Erythroblast (primary cell): ENCODE measurements at regions not wholly inside any gene's neighbourhood (a gene's known extent, or its start where the extent isn't known, plus 50 kb on each side); places are given as distances from the start of the nearest gene placed in this dataset.

Source experiments
- DNase-seq, 2 experiments: peaks; one replicate each; lab custom pipeline; 2025; lab: John Stamatoyannopoulos, UW
- GATA1 ChIP-seq: IDR thresholded peaks from 2 replicates; pipeline ENCODE4 v1.6.1; 2011; ENCODE audit warnings: low read depth, mild to moderate bottlenecking, control low read depth, low read length, moderate library complexity
- POLR2A ChIP-seq: IDR thresholded peaks from 2 replicates; pipeline ENCODE4 v1.6.1; 2011; ENCODE audit warnings: mild to moderate bottlenecking, low read length

DNA sequence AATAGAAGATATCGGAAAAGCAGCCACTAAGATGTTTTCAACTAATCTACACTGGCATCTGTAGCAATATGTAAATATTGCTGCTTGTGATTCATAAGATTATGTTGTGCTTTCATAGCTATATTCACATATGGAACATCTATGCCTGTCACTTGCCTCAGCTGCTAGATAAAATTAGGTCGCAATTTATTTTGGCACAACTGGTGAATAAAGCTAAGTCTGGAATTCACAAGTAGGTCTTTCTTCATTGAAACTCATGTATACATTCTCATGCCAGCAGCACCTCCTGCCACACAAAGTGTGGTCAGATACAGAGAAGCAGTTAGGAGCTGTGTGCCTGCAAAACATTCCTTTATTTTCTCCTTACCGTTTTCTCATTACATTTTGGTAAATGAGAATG lies 543.3 kb upstream of the CHORDC1 start:
- DNase-seq = no peak
- TF ChIP-seq POLR2A (no peak), GATA1 (no peak)

DNA sequence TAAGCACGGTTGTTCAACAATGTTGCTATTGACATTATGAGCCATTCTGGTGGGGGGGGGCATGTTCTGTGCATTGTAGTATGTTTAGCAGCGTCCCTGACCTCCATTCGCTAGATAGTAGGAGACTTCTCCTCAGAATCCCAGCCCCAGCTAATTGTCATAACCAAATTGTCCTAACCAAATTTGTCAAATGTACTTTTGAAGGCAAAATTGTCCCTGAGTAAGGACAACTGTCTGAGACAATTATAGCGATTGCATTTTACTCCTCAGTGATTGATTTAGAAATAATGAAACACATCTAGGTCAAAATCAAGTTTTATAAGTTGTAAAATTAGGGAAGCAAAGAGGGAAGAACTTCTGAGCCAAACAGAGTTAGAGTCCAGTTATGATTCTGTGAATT lies 541.8 kb upstream of the CHORDC1 start:
- DNase-seq = no peak
- TF ChIP-seq POLR2A (no peak), GATA1 (no peak)

DNA sequence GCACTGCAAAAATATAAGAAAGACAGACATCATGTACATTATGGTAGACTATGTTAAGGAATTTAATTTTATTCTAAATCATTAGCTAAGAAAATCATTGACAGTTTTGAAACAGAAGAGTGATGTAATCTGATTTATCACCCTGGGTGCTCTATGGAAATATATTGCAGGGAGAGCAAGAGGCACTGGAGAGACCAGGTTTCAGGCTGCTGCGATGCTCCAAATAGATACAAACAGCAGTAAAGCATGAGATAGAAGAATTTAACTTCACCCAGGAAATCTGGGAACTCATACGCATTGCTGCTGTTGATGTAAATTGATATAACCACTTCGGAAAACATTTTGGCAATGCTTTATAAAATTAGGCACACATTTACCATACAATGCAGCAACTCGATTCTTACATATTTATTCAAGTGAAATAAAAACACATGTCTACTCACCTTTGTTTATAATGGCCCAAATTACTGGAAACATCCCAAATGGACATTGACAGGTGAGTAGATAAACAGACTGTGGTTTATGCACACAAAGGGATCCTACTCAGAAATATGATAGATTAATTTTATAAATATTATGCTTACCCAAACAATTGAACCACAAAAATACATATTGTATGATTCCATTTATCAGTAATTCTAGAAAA lies 535.1 kb upstream of the CHORDC1 start:
- TF ChIP-seq GATA1 (no peak), POLR2A (no peak)
- DNase-seq = no peak

DNA sequence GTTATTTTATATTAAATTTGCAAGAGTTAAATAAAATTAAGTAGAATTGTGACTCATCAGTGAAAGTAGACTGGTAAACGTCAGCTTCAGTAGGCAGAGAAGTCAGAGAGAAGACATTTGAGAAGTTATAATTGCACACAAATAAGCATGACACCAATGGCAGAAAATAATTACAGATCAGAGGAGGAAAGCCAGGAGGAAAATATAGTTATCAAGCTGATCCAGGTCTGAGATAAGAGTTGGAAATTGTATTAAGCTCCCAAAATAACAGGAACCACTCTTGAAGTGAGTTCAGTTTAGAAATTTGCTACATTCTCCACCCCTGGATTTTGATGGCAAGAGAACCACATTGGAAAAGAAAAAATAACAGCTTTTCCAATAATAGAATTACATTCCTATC lies 533.8 kb upstream of the CHORDC1 start:
- TF ChIP-seq GATA1 = no peak
- no peak for TF ChIP-seq POLR2A
- no peak for DNase-seq

DNA sequence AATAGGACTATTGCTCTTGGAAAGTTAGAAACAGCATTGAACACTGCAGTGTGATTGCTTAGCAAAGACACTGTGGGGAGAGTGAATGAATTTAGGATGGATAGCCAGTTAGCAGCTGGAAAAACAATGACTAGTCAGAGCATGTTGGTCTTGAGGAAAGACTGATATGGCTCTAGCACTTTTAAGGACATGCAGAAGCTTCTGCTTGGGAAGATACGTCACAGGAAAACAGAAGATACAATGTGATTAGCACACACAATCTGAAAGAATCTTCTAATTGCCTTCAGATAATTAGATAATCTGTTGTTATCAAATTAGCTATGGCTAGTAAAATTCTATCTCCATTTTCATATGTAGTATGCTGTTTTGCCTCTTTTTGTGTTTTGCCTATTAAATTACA lies 530.7 kb upstream of the CHORDC1 start:
- DNase-seq = no peak
- TF ChIP-seq GATA1 = no peak
- no peak for TF ChIP-seq POLR2A

DNA sequence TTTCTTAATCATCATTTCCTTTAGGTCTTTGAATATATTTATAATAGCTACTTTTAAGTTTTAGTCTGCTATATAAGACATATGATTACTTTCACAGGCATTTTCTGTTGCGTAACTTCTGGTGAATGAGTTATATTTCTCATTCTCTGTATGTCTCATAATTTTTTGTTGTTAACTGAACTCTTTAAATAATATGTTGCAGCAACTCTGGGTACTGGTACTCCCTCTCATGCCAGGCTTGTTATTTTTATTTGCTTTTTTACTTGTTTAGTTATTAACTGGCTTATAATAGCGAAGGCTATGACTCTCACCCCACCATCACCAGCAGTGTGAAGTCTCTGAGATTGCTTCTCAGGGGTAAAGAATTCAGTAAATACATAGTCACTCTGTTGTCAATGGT lies 524.2 kb upstream of the CHORDC1 start:
- TF ChIP-seq GATA1 = no peak
- TF ChIP-seq POLR2A = no peak
- no peak for DNase-seq

DNA sequence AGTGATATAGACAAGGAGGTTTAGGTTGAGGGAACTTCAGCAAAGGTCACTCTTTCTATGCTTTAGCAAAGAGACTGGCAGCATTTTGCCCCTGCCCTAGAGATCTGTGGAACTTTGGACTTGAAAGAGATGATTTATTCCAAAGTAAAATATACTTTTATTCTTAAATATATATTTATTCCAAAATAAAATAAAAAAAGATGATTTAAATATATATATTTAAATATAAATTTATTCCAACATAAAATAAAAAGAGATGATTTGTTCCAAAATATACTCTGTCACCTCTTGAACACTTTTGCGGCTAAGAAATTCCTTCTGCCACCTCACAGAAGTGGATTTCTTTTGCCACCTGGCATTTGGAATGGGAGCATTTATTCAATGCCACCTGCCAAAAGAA lies 521.3 kb upstream of the CHORDC1 start:
- no peak for DNase-seq
- TF ChIP-seq GATA1 (no peak), POLR2A (no peak)

DNA sequence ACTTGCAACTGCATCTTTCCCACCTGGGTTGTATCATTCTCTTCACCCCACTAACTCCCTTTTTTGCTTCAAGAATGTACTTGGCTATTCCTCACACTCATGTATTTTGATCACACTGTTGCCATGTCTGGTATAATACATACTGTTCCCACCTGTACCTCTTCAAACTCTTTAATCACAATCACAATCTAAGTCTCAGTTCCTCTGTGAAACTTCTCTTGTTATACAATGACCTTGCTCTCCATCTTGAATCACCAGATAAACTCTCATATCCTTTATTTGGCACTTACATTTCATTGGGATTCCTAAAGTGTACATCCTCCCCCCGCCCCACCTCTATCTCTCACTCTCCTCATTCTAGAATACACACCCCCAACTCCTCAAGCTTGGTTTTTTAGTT lies 516.0 kb upstream of the CHORDC1 start:
- no peak for DNase-seq
- TF ChIP-seq GATA1 = no peak
- TF ChIP-seq POLR2A = no peak

DNA sequence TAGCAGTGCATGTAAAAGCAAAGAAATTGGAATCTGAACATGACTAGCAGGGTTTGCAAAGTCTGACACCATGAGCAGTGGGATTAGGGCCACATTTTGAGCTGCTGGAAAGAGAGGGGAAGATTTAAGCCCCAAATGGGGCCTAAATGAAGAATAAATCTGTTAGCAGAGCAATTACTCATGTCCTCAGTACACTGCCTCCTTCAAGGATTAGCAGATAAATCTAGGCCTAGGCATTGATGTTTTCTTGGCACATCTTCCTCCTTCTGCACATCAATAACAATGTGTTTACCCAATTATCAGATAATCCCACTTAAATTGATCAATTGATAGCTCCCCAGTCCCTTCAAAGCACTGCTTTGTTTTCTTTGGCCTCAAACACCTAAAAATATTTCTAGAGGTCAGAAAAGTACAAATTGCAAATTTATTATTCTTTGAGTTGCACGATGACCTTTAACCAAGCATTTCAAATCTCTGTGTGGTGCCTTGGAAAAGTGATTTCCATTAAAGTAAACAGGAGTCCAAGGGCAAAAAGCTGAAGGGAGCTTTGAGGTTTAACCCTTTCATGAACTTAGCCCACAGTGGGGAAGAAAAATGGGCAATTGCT lies 514.7 kb upstream of the CHORDC1 start:
- TF ChIP-seq GATA1 (no peak), POLR2A (no peak)
- DNase-seq = no peak

DNA sequence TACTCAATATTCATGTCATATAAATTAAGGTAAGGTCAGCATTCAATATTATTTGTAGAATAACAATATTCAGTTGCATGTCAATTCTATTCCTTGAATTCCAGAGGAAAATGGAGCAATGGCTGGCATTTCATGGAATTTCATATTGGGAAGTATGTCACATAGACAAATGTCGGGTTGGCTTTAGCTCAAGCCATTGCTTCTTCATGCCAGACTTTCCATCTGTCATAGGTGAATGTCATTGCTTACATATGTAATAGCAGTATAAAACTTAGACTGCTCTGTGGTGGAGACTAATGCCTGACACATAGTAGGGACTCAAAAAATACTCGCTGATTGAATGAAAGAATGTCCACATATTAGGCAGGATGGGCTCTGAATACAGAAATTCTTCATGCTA lies 509.6 kb upstream of the CHORDC1 start:
- no peak for TF ChIP-seq GATA1
- TF ChIP-seq POLR2A = no peak
- no peak for DNase-seq

DNA sequence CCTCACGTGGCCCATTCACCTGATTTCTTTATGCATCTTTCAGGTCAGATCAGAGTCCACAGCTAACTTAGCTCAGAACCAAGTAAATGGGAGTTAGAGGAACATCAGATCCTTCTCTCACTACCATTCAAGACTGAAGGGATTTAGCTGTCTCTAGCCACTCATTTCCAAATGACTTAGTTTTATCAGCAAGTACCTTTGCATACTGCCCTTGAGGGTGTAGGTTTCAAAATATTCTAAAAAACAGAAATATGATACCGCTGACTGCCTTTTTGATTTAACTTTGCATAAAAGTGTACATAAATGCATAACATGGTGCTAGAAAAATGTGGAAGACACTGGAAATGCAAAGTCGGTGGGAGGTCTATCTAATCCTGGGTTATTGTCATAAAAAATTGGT lies 500.6 kb upstream of the CHORDC1 start:
- no peak for DNase-seq
- no peak for TF ChIP-seq GATA1
- TF ChIP-seq POLR2A = no peak

DNA sequence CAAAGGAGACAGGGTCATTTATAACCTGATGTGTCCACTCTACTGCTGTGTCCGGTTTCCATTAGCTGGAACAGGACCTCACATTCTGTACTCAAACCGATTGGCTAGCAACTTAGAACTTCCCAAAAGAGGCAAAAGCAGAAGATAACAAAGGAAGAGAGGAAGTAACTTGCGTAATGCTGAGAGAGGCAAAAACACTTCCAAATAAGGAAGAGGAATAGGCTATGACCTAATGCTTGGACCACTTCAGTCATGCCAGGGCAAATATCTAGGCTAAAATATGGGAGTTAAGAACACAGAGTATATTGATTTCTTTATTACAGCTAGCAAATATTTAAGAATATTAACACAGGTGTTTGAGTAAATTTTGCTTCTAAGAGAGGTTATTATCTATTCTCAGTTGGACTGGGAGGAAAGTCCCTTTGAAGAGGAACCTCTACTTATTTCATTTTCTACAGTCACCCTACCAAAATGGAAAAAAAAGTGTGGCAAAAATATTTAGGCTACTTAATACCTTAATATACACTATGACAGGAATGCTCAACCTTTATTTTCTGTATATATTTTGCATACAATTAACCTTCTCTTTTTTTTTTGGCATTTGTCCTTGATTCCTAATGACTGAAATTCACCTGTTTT lies 499.8 kb upstream of the CHORDC1 start:
- no peak for TF ChIP-seq POLR2A
- TF ChIP-seq GATA1 = no peak
- no peak for DNase-seq

DNA sequence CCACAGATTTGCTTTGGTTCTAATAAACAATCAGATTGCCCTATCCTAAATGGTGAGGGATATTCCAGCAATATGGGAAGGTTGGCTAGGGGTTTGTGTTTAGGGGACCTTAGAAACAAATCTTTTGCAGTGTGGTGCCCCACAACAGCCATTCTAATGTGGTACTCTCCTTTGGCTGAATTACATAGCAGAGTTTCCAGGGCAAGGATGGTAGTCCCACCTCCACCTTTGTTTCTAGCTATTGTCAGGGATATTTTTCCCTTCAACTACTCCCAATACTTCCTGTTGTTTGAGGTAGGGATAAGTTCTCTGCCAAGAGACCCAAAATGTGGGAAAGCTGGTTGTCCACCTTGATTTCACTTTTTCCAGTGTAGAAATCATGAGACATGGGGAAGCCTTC lies 494.7 kb upstream of the CHORDC1 start:
- no peak for DNase-seq
- TF ChIP-seq POLR2A (no peak), GATA1 (no peak)

DNA sequence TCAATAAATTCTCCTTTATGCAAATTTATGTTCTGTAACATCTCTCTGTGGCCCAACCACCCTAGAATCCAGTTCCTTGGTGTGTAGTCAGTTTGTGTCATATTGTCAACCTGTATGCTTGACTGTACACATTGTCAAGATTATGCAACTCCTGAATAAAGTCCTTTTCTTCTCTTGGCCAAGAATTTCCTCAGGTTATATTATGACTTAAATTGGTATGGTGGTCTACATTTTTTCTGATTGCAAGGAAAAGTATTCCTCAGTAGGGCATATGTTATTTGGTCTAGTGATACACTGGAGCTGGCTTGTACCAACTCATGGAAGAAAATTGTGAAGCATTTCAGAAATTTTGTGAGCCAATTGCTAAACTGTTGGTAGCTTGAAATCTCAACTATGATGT lies 482.8 kb upstream of the CHORDC1 start:
- no peak for TF ChIP-seq POLR2A
- no peak for TF ChIP-seq GATA1
- DNase-seq = no peak

DNA sequence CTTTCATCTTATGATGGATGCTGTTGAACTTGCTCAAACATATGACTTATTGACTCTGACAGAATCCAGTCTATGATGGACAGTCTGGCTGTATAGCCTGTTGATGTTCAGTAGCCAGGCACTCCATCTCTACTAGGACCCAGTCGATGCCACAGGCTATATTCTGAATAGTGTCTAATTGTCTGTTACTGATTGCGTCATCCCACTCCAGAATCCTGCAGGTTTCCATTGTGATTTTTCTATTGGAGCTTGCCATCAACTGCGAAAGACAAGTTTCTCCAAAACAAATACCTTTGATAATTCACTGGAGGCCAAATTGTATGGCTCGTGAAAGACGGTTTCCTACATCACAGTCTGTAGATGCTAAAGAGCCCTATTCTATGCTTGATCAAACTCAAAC lies 481.7 kb upstream of the CHORDC1 start:
- TF ChIP-seq GATA1 = no peak
- TF ChIP-seq POLR2A = no peak
- no peak for DNase-seq
